DND-41 (cell line): ENCODE measurements at regions not wholly inside any gene's neighbourhood (a gene's known extent, or its start where the extent isn't known, plus 50 kb on each side); places are given as distances from the start of the nearest gene placed in this dataset.

Source experiments
- ATAC-seq: fragments of 200-7000 bp; cut with Tn5 transposase; 3 replicates; pipeline ENCODE4 v1.9.1; 2021; ENCODE audit warnings: low read depth; ENCODE audit not compliant: insufficient read depth
- DNase-seq: peaks from one replicate; pipeline ENCODE4 v3.0.0-alpha.2; 2020
- H2AFZ ChIP-seq: 2 replicates; pipeline ENCODE4 v1.6.0; 2012; ENCODE audit warnings: low read depth, low read length
- H3K27ac ChIP-seq: 2 replicates; pipeline ENCODE4 v1.5.1; 2012; ENCODE audit warnings: low read length, inconsistent platforms
- H3K27me3 ChIP-seq: fragments of 200-600 bp; sonication (generic); 2 replicates; pipeline ENCODE4 v1.6.0; 2012; ENCODE audit warnings: low read length, mild to moderate bottlenecking, inconsistent platforms; ENCODE audit not compliant: insufficient read depth, poor library complexity
- H3K36me3 ChIP-seq: 2 replicates; pipeline ENCODE4 v1.5.1; 2012; ENCODE audit warnings: low read length, inconsistent platforms; ENCODE audit not compliant: insufficient read depth
- H3K4me1 ChIP-seq: 2 replicates; pipeline ENCODE4 v1.5.1; 2012; ENCODE audit warnings: mild to moderate bottlenecking, low read length; ENCODE audit not compliant: insufficient read depth
- H3K4me2 ChIP-seq: 2 replicates; pipeline ENCODE4 v1.6.0; 2012; ENCODE audit warnings: mild to moderate bottlenecking, moderate library complexity, low read length, inconsistent platforms; ENCODE audit not compliant: insufficient read depth
- H3K4me3 ChIP-seq, 2 experiments: fragments of 200-600 bp in 1 of 2; shearing (Covaris generic) in 1 of 2; 2 replicates each; pipeline ENCODE4 v1.5.1; 2012 to 2016; ENCODE audit warnings: inconsistent platforms in 2 of 2, low read length in 2 of 2, mild to moderate bottlenecking in 2 of 2, low read depth in 1 of 2, moderate library complexity in 1 of 2
- H3K79me2 ChIP-seq: 2 replicates; pipeline ENCODE4 v1.6.0; 2012; ENCODE audit warnings: low read length, inconsistent platforms; ENCODE audit not compliant: insufficient read depth
- H3K9ac ChIP-seq: 2 replicates; pipeline ENCODE4 v1.6.0; 2012; ENCODE audit warnings: low read depth, mild to moderate bottlenecking, inconsistent platforms, low read length, moderate library complexity
- H3K9me3 ChIP-seq: 2 replicates; pipeline ENCODE4 v1.5.1; 2012; ENCODE audit warnings: low read length, moderate library complexity, mild to moderate bottlenecking, inconsistent platforms; ENCODE audit not compliant: insufficient read depth, severe bottlenecking
- H4K20me1 ChIP-seq: 2 replicates; pipeline ENCODE4 v1.6.0; 2012; ENCODE audit warnings: low read length; ENCODE audit not compliant: insufficient read depth
- EZH2 ChIP-seq: IDR thresholded peaks from 3 replicates; pipeline ENCODE4 v1.6.1; 2012; ENCODE audit warnings: borderline replicate concordance, low read depth, mild to moderate bottlenecking, moderate library complexity, low read length, inconsistent platforms; ENCODE audit not compliant: severe bottlenecking
- TF ChIP-seq, protein P1 (sequence below): IDR thresholded peaks from 2 replicates; pipeline ENCODE4 v1.5.1; 2012; ENCODE audit warnings: borderline replicate concordance, low read length, moderate library complexity, mild to moderate bottlenecking; ENCODE audit not compliant: poor library complexity, severe bottlenecking; ENCODE audit errors: extremely low read depth

DNA sequence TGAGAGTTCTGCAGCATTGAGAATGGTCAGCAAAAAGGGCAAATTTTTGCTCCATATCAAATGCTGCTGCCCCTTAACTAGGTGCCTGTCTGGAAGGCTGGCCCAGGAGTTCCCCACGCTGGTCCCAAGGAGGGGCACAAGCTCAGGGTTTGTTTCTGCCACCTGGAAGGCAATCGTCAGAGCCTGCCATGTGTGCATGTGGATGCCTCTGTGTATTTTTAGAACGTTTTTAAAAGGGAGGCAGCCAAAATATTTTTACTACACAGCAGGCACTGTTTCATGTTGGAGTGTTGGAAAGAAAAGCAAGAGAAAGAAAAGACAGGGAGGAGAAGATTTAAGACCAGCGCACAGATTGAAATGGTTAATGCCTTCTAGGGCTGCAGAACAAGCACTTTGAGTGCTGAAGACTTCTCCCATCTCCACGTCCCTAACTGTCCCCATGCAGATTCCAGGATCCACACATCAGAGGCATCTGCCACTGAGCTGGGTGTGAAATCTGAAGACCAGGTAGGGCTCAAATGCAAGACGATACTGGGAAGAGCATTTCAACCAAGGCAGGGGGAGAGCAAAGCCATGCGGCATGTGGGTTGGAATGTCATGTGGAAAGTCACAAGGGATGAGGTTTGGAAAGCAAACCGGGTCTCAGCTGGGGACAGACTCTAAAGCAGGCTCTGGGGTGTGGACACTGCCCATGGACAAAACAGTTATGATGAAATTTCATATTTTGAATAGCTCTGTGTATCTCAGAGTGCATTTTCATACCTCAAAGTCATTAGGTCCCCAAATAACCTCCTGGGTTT is 557.2 kb downstream of the BCL11B start:
- Histone ChIP-seq H3K9me3 (no peaks in the 10 kb centered on the region), H3K4me2 (no peak overlapping the region), H3K4me1 (peaks cover 15% of the 10 kb centered on the region), H3K79me2 (no peaks in the 10 kb centered on the region), H3K9ac (no peak overlapping the region), H4K20me1 (no peaks in the 10 kb centered on the region), H3K4me3 (no peak overlapping the region), H2AFZ (no peak overlapping the region), H3K27ac (no peak overlapping the region), H3K36me3 (no peaks in the 10 kb centered on the region), H3K27me3 (no peaks in the 10 kb centered on the region)
- DNase-seq, result no peak
- TF ChIP-seq, protein P1, sequence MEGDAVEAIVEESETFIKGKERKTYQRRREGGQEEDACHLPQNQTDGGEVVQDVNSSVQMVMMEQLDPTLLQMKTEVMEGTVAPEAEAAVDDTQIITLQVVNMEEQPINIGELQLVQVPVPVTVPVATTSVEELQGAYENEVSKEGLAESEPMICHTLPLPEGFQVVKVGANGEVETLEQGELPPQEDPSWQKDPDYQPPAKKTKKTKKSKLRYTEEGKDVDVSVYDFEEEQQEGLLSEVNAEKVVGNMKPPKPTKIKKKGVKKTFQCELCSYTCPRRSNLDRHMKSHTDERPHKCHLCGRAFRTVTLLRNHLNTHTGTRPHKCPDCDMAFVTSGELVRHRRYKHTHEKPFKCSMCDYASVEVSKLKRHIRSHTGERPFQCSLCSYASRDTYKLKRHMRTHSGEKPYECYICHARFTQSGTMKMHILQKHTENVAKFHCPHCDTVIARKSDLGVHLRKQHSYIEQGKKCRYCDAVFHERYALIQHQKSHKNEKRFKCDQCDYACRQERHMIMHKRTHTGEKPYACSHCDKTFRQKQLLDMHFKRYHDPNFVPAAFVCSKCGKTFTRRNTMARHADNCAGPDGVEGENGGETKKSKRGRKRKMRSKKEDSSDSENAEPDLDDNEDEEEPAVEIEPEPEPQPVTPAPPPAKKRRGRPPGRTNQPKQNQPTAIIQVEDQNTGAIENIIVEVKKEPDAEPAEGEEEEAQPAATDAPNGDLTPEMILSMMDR, result no peak
- TF ChIP-seq EZH2, result no peak
- no peak for ATAC-seq

DNA sequence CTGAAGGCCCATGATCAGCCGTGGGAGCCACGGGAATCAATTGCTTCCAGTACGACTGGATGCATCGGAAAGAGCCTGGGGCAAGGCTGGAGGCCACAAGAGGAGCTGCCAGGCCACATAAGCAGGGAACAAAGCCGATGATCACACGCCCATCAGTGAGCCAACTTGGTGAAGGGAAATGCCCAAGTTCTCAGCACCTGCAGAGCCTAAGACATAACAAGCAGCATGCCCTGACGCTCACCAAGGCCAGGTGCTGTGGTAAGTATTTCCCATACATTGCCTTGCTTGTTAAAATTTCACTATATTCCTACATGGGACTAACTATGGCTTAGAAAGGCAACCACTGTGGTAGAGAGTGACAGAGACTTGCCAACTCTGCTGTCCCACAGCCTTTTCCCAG is 555.9 kb downstream of the BCL11B start:
- Histone ChIP-seq H3K4me2 (no peak overlapping the region), H3K36me3 (no peaks in the 10 kb centered on the region), H3K4me3 (no peak overlapping the region), H2AFZ (no peak overlapping the region), H3K27me3 (no peaks in the 10 kb centered on the region), H4K20me1 (no peaks in the 10 kb centered on the region), H3K9ac (no peak overlapping the region), H3K9me3 (no peaks in the 10 kb centered on the region), H3K79me2 (no peaks in the 10 kb centered on the region), H3K4me1 (peaks cover 9% of the 10 kb centered on the region), H3K27ac (no peak overlapping the region)
- no peak for TF ChIP-seq EZH2
- TF ChIP-seq, protein P1, result no peak
- DNase-seq (no peak), ATAC-seq (no peak)

DNA sequence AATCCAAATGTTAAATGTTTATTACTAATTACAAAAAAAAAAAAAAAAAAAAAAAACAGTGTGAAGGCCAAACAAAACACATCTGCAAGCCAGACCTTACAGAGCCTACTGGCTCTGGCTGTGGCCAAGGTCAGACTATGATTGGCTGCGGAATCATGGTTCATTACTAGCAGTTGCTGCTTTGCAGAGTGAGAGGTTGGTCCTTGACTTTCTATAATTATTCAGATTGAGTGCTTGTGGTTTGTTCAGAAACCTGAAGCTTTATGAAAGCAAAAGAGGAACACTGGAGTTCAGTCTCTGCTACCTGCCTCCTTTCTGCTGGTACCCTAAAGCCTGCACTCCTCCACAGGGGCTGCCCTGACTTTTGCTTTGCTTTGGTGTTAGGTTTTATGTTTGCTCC is 550.9 kb downstream of the BCL11B start:
- Histone ChIP-seq H3K27ac (no peak overlapping the region), H3K79me2 (no peaks in the 10 kb centered on the region), H3K4me1 (no peaks in the 10 kb centered on the region), H3K4me2 (no peak overlapping the region), H3K9ac (no peak overlapping the region), H3K36me3 (no peaks in the 10 kb centered on the region), H3K9me3 (no peaks in the 10 kb centered on the region), H3K4me3 (no peak overlapping the region), H4K20me1 (no peaks in the 10 kb centered on the region), H3K27me3 (no peaks in the 10 kb centered on the region), H2AFZ (no peak overlapping the region)
- DNase-seq (no peak), ATAC-seq (no peak)
- TF ChIP-seq, protein P1, result no peak
